ENCODE measurements at regions not wholly inside any gene's neighbourhood (a gene's known extent, or its start where the extent isn't known, plus 50 kb on each side); places are given as distances from the start of the nearest gene placed in this dataset.
"Not testable (repeated sequence)": the region's sequence is repeated elsewhere in the genome, so short reads cannot be mapped to it uniquely, and the experiment has no call there.

DNA sequence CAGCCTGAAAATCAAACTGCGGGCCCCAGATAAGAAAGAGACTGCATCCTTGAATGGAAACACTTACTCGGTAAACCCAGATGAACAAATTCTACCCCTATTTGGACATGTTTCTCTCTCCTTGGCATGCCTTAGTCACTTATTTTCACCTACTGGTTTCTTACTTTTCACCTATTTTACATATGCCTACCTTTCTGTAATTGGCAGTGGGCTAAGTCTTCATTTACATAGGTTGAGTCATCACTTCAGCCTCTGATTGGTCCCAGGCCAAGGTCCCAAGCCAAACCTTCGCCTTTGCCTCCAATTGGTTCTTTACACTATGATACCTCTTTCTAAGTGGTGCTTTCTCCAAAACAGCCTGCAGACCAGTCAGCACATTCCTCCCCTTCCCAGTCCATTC lies 111.3 kb downstream of the DYRK2 start:
- DNase-seq (ENCODE audit: low read depth) = no peak

GRCh38 chr12:67760586-67761275 lies 112.2 kb downstream of the DYRK2 start:
- no peak for DNase-seq (ENCODE audit: low read depth)

DNA sequence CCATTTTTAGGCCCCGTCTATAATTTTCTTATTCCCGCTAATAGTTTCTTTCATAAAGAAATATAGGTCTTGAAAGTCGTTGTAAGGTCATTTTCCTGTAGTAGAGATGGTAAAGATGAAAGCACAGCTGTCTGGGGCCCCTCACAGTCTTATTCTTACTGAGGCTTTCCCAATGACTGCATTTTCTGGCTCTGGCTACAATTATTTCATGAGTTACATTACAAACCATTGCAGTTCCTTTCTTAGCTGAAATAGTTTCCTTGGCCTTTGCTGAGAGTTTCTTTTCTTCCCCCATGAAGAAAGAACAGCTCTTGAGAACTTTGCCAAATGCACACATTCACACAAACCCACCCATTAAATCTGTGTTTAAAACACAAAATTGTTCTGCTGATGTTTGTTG lies 113.0 kb downstream of the DYRK2 start:
- no peak for DNase-seq (ENCODE audit: low read depth)

GRCh38 chr12:67764055-67764454 lies 115.5 kb downstream of the DYRK2 start:
- DNase-seq (ENCODE audit: low read depth) = no peak

GRCh38 chr12:67764946-67765619 lies 116.5 kb downstream of the DYRK2 start:
- DNase-seq (ENCODE audit: low read depth) = no peak

GRCh38 chr12:67765776-67766766 lies 117.5 kb downstream of the DYRK2 start:
- no peak for DNase-seq (ENCODE audit: low read depth)

GRCh38 chr12:67772267-67773169 lies 124.0 kb downstream of the DYRK2 start:
- no peak for DNase-seq (ENCODE audit: low read depth)

GRCh38 chr12:67773896-67774295 lies 125.4 kb downstream of the DYRK2 start:
- no peak for DNase-seq (ENCODE audit: low read depth)

DNA sequence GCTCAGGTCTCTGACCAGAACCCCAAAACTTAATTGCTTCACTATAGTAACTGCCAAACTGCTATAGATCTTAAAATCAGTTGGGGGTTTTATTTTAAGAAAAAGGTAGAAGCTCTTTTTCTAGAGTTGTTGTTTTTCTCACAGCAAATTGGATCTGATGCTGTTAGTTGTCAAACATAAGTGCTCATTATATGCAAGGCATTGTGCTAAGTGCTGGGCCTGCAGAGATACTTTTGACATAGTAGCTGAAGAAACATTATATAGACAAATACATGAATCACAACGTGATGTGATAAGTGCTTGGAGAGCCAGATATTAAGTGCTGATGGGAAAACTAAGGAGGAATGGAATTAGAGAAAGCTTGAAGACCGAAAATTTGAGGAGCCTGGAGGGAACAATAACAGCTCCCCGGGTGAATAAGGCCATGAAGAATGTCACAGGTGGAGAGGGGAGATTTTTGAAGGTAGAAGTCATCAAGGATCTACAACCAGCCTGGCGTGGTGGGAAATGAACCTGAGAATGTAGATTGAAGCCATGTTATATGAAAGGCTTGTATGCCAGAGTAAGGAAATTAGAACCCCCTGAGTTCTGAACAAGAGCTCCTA lies 126.5 kb downstream of the DYRK2 start:
- no peak for DNase-seq (ENCODE audit: low read depth)

GRCh38 chr12:67780580-67781084 lies 132.1 kb downstream of the DYRK2 start:
- DNase-seq (ENCODE audit: low read depth) = no peak

DNA sequence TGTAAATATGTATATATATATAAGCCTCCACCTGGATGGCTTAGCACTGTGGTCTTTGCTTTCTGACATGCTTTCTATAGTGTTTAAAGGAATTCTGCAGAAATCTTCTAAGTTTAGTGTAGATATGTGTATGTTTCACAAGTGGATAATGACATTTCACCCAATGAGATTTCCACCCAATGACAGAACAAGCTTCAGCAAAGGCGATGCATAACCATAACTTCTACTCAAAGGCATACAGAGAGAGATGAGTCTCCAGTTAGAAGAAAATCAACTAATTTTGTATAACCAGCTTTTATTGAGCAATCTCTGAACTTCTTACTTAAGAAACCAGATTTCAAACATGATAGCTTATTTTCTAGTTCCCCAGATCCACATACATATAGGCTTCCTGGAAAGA lies 134.0 kb downstream of the DYRK2 start:
- no peak for DNase-seq (ENCODE audit: low read depth)

GRCh38 chr12:67783393-67783792 lies 134.8 kb downstream of the DYRK2 start:
- DNase-seq (ENCODE audit: low read depth) = no peak

GRCh38 chr12:67784831-67785230 lies 136.3 kb downstream of the DYRK2 start:
- no peak for DNase-seq (ENCODE audit: low read depth)

GRCh38 chr12:67786086-67786485 lies 137.5 kb downstream of the DYRK2 start:
- no peak for DNase-seq (ENCODE audit: low read depth)

GRCh38 chr12:67788118-67788517 lies 139.6 kb downstream of the DYRK2 start:
- no peak for DNase-seq (ENCODE audit: low read depth)

DNA sequence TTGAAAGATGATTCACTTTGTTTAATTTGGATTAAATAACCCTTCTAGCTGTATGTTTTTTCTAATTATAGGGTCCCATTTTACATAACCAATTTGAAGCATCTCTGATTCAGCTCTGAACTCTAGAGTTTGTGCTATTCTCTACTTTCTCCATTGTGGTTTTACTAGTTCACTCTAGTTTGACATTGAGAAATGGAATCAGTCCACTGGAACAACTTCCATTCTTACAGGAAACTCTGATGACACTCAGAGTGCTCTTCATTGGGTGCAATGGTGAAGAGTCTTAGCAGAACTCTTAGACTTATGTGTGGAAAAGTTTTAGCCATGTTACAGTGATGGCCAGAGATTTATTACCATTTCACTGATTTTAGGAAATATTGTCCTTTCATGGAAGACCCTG lies 140.7 kb downstream of the DYRK2 start:
- no peak for DNase-seq (ENCODE audit: low read depth)

DNA sequence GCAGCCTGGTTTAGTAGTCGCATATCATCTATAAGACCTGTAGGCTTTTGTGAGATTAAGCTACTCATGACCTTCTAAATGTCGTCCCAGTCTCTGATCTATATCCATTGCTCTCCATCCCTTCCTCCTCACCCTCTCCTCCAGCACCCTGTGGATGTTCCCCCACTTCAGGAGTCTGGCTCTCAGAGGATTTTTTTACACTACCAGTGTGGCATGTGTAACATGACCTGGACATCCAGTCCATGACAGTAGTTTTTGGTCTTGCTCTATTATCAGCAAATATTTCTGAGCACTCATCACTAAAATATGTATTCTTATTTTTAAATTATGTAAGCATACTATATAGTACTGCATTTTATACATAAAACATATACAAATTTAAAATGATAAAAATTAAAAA lies 142.1 kb downstream of the DYRK2 start:
- DNase-seq (ENCODE audit: low read depth) = no peak

GRCh38 chr12:67791362-67791761 lies 142.8 kb downstream of the DYRK2 start:
- DNase-seq (ENCODE audit: low read depth) = not testable (repeated sequence)

- DNase-seq (ENCODE audit: low read depth) = no peak
These were observed 143.6 kb downstream of the DYRK2 start for GRCh38 chr12:67792185-67792584.

DNA sequence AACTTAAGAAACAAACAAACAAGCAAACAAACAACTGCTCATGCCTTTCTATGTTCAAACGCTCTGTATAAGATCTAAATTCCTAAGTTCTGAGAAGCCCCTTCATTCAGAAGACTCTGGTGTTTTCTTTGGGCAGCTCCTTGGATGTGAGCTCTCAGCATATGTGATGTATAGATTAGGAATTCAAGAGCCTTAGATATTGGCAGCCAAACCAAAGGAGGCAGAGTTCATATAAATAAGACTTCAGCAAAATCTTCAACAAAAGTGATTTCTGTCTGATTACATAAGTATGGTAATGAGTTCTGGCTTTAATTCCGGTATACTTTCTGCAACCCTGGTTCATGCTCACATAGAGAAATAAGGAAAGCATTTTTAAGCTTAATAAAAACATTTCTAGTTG lies 145.6 kb downstream of the DYRK2 start:
- DNase-seq (ENCODE audit: low read depth) = no peak

- no peak for DNase-seq (ENCODE audit: low read depth)
These were observed 146.7 kb downstream of the DYRK2 start for GRCh38 chr12:67795236-67795635.
